Vagina (tissue), 2 donors: ENCODE measurements at regions not wholly inside any gene's neighbourhood (a gene's known extent, or its start where the extent isn't known, plus 50 kb on each side); places are given as distances from the start of the nearest gene placed in this dataset.

Experiments used
- CTCF ChIP-seq, 3 experiments: fragments of 450-650 bp in 2 of 3; fragments of 200-600 bp in 1 of 3; sonication (generic) in 1 of 3; IDR thresholded peaks; one replicate each; pipeline ENCODE4 v1.5.1; 2017 to 2019; ENCODE audit warnings: antibody characterized with exemption in 3 of 3, mild to moderate bottlenecking in 2 of 3, moderate library complexity in 2 of 3
- POLR2A ChIP-seq, 2 donors: fragments of 450-650 bp; IDR thresholded peaks; one replicate each; pipeline ENCODE4 v1.6.1; 2017; ENCODE audit warnings: antibody characterized with exemption in 2 of 2, mild to moderate bottlenecking in 2 of 2, moderate library complexity in 2 of 2
- POLR2AphosphoS5 ChIP-seq, 2 donors: sonication (generic); formaldehyde crosslinking; IDR thresholded peaks; one replicate each; pipeline ENCODE4 v1.9.0; 2017; ENCODE audit warnings: antibody characterized with exemption in 2 of 2, mild to moderate bottlenecking in 2 of 2, low read depth in 1 of 2; ENCODE audit not compliant: insufficient read depth in 1 of 2

GRCh38 chr21:16154321-16154720 lies 424.5 kb downstream of the USP25 start:
- no peak for TF ChIP-seq CTCF (IDR thresholded peaks at IDR 0.05)
- TF ChIP-seq POLR2A (IDR thresholded peaks at IDR 0.05), result no peak
- no peak for TF ChIP-seq POLR2AphosphoS5 (IDR thresholded peaks at IDR 0.05; ENCODE audit: insufficient read depth in 1 of 2, low read depth in 1 of 2)
